Progenitor cell of endocrine pancreas (in vitro differentiated cells): ENCODE measurements at regions not wholly inside any gene's neighbourhood (a gene's known extent, or its start where the extent isn't known, plus 50 kb on each side); places are given as distances from the start of the nearest gene placed in this dataset.

Source experiments
- DNase-seq: peaks from one replicate; pipeline ENCODE4 v3.0.0; 2021; ENCODE audit warnings: low spot score; ENCODE audit not compliant: unreplicated experiment
- H3K27ac Mint-ChIP-seq: 2 replicates; pipeline ENCODE4 v1.8.0; 2021; ENCODE audit warnings: mild to moderate bottlenecking, moderate library complexity, mixed read lengths
- H3K27me3 Mint-ChIP-seq: 2 replicates; pipeline ENCODE4 v1.8.0; 2021; ENCODE audit warnings: mixed read lengths
- H3K36me3 Mint-ChIP-seq: 2 replicates; pipeline ENCODE4 v1.8.0; 2022; ENCODE audit warnings: mixed read lengths; ENCODE audit not compliant: insufficient read depth
- H3K4me1 Mint-ChIP-seq: 2 replicates; pipeline ENCODE4 v1.8.0; 2021; ENCODE audit warnings: low read depth, mixed read lengths
- H3K4me3 Mint-ChIP-seq: 2 replicates; pipeline ENCODE4 v1.8.0; 2021; ENCODE audit warnings: low read depth, mild to moderate bottlenecking, moderate library complexity, mixed read lengths
- H3K9me3 Mint-ChIP-seq: 2 replicates; pipeline ENCODE4 v1.8.0; 2021; ENCODE audit warnings: low read depth, mixed read lengths
- CTCF ChIP-seq: fragments of 200-600 bp; sonication (generic); IDR thresholded peaks from one replicate; pipeline ENCODE4 v1.5.0; 2021; ENCODE audit warnings: antibody characterized with exemption, mild to moderate bottlenecking; ENCODE audit not compliant: unreplicated experiment

DNA sequence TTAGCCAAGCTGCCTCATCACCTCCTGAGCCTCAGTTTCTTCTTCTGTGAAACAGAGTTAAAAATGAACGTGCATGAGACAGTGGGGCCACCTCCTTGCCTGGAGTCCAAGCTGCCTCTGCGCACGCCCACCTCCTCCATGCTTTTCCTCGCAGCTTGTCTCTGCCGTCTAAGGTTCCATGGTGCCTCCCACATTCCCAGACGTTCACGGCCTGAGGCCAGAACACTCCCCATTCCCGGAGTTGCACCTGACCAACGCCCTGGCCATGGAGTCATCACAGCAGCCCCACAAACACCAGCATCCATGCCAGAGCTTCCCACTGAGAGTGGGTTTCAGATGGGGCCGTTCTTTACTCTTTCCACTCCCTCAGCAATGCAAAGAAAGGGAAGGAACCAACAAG, 183.0 kb upstream of the FOXF1 start:
- DNase-seq: no peak
- H3K4me1 Mint-ChIP-seq: no peaks in the 10 kb centered on the region
- no peak overlapping the region for H3K4me3 Mint-ChIP-seq
- no peak for TF ChIP-seq CTCF
- no peaks in the 10 kb centered on the region for H3K36me3 Mint-ChIP-seq
- peaks cover 3% of the 10 kb centered on the region for H3K9me3 Mint-ChIP-seq
- peaks cover 40% of the 10 kb centered on the region for H3K27me3 Mint-ChIP-seq
- H3K27ac Mint-ChIP-seq: no peak overlapping the region

DNA sequence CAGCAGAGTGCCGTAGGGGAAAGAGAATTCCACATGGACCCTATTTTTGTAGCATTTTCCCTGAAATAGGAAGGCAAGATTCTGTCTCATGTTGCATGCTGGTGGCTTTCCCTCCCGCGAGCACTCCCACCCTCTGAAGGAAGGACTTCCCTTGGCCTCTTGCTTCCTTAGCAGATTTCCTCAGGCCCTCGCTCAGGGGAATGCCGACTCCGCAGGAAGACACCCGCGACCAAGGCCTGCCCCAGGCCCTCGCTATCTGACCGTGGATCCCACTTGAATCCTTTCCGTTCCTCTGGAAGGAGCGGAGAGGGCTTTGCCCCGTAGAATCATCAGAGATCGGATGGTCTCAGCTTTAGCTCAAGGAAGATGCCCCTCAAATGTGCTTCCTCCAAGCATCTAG, 179.4 kb upstream of the FOXF1 start:
- Mint-ChIP-seq H3K36me3 (no peaks in the 10 kb centered on the region), H3K27ac (no peak overlapping the region), H3K4me3 (no peak overlapping the region), H3K27me3 (peaks cover 55% of the 10 kb centered on the region), H3K9me3 (peaks cover under 1% of the 10 kb centered on the region), H3K4me1 (no peaks in the 10 kb centered on the region)
- TF ChIP-seq CTCF: no peak
- DNase-seq: no peak

DNA sequence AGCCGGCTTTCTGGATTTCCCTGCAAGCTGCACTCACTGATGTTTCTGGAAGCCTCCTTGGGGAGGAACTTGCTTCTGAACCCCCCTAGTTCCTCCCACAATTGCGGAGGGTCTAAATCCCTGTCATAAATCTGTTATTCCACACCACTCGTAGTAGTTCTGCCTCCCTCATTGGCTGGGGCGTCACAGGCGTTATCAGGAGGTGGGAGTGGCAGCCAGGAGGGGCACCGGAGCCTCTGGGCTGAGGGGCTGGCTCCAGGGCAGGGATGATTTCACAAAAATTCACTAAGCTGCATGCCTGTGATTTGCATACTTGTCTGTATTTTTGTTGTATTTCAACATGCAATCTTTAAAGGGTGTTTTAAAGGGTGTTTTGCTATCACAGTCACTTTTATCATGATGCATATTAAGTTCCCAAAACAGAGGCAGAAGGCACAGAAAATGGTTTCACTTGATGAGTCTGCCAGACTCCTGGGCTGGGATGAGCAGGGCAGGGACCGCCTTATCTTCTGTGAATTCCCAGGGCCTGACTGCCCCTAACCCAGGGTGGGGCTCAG, 176.2 kb upstream of the FOXF1 start:
- H3K9me3 Mint-ChIP-seq: no peaks in the 10 kb centered on the region
- no peaks in the 10 kb centered on the region for H3K4me1 Mint-ChIP-seq
- no peak overlapping the region for H3K4me3 Mint-ChIP-seq
- H3K27me3 Mint-ChIP-seq: peaks cover 52% of the 10 kb centered on the region
- no peak for DNase-seq
- no peaks in the 10 kb centered on the region for H3K36me3 Mint-ChIP-seq
- no peak for TF ChIP-seq CTCF
- no peak overlapping the region for H3K27ac Mint-ChIP-seq

- Mint-ChIP-seq H3K27ac (no peak overlapping the region), H3K4me1 (no peaks in the 10 kb centered on the region), H3K27me3 (peaks cover 59% of the 10 kb centered on the region), H3K36me3 (no peaks in the 10 kb centered on the region), H3K4me3 (no peak overlapping the region), H3K9me3 (no peaks in the 10 kb centered on the region)
- no peak for DNase-seq
- no peak for TF ChIP-seq CTCF
These were observed 174.8 kb upstream of the FOXF1 start for GRCh38 chr16:86335266-86336172.

DNA sequence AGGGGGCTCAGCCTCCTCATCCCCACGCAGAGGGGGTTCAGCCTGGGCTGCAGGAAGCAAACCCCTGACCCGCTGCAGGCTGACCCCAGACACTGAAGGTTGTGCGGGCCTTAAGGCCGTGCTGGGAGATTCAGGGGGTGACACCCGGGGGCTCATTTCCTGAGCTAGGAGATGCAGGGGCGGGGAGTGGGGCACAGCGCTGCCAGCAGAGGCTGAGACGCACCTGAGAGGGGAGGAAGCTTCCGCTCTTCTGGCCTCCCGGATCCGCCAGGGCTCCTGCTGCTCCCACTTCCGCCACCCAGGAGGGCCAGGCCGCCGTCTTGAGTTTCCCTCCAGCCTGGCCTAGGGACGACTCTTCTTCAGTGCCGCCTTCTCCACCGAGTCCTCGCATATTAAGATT, 173.2 kb upstream of the FOXF1 start:
- Mint-ChIP-seq H3K9me3 (no peaks in the 10 kb centered on the region), H3K36me3 (no peaks in the 10 kb centered on the region), H3K4me1 (no peaks in the 10 kb centered on the region), H3K27ac (no peak overlapping the region), H3K4me3 (no peak overlapping the region), H3K27me3 (peaks cover 61% of the 10 kb centered on the region)
- TF ChIP-seq CTCF: no peak
- DNase-seq: no peak
